Gastroesophageal sphincter (tissue), 3 donors: ENCODE measurements at regions not wholly inside any gene's neighbourhood (a gene's known extent, or its start where the extent isn't known, plus 50 kb on each side); places are given as distances from the start of the nearest gene placed in this dataset.

Source experiments
- POLR2AphosphoS5 ChIP-seq: sonication (generic); formaldehyde crosslinking; IDR thresholded peaks from one replicate; pipeline ENCODE4 v1.6.1; 2017; ENCODE audit warnings: antibody characterized with exemption
- TF ChIP-seq, protein P1 (sequence below), 4 experiments: fragments of 200-600 bp in 2 of 4; fragments of 450-650 bp in 2 of 4; sonication (generic) in 1 of 4; IDR thresholded peaks; one replicate each; pipeline ENCODE4 v1.5.1; 2017 to 2019; ENCODE audit warnings: antibody characterized with exemption in 4 of 4, mild to moderate bottlenecking in 2 of 4, moderate library complexity in 2 of 4

DNA sequence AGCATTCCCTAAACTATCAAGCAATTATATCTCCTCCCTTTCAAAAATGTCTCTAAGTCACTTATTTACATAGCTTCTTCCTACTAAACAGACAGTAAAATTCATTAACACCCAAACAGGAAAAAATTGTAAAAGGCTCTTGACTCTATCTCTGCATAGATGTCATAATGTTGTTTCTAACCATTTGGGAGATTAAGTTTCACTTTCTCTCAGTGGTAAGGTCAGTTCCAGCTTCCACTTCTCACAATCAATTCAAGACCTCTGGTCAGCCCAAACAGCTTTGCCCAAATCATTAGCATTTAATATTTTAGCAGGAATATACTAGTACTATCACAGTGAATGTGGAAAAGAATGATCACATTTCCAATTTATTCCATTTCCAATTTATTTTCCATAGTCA lies 374.3 kb upstream of the MC4R start:
- TF ChIP-seq POLR2AphosphoS5: no peak
- TF ChIP-seq, protein P1, sequence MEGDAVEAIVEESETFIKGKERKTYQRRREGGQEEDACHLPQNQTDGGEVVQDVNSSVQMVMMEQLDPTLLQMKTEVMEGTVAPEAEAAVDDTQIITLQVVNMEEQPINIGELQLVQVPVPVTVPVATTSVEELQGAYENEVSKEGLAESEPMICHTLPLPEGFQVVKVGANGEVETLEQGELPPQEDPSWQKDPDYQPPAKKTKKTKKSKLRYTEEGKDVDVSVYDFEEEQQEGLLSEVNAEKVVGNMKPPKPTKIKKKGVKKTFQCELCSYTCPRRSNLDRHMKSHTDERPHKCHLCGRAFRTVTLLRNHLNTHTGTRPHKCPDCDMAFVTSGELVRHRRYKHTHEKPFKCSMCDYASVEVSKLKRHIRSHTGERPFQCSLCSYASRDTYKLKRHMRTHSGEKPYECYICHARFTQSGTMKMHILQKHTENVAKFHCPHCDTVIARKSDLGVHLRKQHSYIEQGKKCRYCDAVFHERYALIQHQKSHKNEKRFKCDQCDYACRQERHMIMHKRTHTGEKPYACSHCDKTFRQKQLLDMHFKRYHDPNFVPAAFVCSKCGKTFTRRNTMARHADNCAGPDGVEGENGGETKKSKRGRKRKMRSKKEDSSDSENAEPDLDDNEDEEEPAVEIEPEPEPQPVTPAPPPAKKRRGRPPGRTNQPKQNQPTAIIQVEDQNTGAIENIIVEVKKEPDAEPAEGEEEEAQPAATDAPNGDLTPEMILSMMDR (IDR thresholded peaks at IDR 0.05): no peak
